GM13977 (cell line): ENCODE measurements at regions not wholly inside any gene's neighbourhood (a gene's known extent, or its start where the extent isn't known, plus 50 kb on each side); places are given as distances from the start of the nearest gene placed in this dataset.

Experiments
- DNase-seq: peaks from one replicate; pipeline ENCODE4 v3.0.0; 2012; ENCODE audit warnings: low spot score
- in situ Hi-C: fragments of 300-500 bp; cut with MboI; formaldehyde crosslinking; loops from one replicate; pipeline ENCODE4 v1.12.0; 2022; ENCODE audit warnings: low sequenced_read_pairs, low pct_unique_long_range_greater_than_20kb, mixed read lengths, inconsistent platforms; ENCODE audit not compliant: unreplicated experiment
- TF ChIP-seq, protein P1 (sequence below): IDR thresholded peaks from 2 replicates; pipeline ENCODE4 v1.5.1; 2012; ENCODE audit warnings: mild to moderate bottlenecking, control low read depth; ENCODE audit not compliant: insufficient read depth; ENCODE audit errors: extremely low read depth, missing control alignments

DNA sequence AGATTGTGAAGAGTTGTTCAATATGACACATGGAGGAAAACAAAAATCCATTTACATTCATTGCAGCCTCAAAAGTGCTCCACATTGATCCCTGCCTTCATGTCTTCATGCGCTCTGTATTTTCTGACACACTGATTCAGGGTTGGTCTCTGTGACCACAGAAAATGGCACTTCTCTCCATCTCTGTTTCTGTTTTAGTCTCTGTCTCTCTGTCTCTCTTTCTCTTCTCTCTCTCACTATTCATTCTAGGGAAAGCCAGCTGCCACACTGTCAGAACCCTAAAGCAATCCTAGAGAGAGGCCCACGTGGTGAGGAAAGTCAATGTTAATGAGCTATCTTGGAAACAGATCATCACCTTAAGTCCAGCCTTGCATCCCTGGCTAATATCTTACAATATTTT, 2238.4 kb downstream of the PCDH7 start:
- TF ChIP-seq, protein P1, sequence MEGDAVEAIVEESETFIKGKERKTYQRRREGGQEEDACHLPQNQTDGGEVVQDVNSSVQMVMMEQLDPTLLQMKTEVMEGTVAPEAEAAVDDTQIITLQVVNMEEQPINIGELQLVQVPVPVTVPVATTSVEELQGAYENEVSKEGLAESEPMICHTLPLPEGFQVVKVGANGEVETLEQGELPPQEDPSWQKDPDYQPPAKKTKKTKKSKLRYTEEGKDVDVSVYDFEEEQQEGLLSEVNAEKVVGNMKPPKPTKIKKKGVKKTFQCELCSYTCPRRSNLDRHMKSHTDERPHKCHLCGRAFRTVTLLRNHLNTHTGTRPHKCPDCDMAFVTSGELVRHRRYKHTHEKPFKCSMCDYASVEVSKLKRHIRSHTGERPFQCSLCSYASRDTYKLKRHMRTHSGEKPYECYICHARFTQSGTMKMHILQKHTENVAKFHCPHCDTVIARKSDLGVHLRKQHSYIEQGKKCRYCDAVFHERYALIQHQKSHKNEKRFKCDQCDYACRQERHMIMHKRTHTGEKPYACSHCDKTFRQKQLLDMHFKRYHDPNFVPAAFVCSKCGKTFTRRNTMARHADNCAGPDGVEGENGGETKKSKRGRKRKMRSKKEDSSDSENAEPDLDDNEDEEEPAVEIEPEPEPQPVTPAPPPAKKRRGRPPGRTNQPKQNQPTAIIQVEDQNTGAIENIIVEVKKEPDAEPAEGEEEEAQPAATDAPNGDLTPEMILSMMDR = no peak
- DNase-seq = no peak
- in situ Hi-C loops = no loop called here

DNA sequence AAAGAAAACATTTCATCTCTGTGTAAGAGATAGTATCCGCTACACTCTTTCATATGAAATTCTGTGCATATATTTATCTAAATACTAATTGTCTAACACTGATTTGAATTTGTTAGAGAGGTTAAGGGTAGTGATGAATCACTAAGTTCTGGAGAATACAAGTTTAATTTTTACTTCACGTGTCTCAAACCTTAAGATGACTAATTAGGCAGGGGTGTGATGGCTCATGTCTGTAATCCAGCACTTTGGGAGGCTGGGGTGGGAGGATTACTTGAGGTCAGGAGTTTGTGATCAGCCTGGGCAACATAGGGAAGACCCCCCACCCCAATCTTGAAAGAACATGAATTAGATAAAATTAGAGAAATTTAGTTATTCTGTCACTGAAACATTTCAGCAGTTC, 2241.9 kb downstream of the PCDH7 start:
- TF ChIP-seq, protein P1 = no peak
- no peak for DNase-seq
- in situ Hi-C loops = no loop called here

DNA sequence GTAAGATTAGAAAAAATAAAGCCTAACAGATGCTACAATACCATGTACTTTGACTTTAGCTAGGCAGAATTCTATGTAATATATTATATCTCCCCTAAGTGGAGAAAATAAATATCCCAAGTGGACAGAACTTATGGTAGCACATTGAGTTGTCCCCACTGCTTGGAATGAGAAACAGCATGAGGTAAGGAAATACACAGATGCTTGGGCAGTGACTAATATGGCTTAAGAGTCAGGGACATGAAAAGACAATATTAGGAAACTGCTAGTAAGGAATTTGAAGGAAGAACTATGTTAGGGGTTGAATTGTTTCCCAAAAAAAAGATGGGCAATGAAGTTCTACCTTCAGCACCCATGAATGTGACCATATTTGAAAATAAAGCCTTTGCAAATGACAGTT, 2265.1 kb downstream of the PCDH7 start:
- in situ Hi-C loops = no loop called here
- TF ChIP-seq, protein P1 = no peak
- DNase-seq = no peak

DNA sequence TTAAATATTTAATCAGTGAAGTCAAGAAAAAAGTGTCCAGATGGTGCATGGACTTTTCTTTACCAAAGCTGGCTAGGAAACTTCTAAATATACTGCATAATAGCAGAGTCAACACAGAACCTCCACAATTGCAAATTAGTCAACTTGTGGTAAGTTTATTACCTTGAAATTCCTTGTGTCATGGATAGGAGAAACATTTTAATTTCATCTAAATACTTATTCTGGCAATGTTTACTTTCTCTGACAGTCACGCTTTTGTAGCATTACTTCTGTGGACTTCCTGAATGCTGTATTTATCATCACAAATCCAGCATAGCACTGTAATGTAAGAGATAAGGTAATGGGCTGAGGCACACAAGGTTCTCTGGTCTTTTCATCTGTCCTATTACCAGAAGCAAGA, 2266.1 kb downstream of the PCDH7 start:
- in situ Hi-C loops = no loop called here
- TF ChIP-seq, protein P1 = no peak
- DNase-seq = no peak

DNA sequence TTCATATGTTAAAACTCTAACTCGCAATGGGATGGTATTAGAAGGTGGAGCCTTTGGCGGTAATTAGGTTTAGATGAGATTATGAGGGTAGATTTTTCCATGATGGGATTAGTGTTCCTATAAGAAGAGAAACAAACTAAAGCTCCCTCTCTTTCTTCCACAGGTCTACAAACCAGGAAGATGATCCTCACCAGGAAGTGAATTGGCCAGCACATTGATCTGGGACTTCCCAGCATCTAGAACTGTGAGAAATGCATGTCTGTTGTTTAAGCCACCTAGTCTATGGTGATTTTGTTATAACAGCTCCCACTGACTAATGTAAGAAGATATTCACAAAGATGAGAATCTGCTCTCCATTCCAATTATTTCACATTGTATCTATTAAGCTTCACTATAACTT, 2266.9 kb downstream of the PCDH7 start:
- TF ChIP-seq, protein P1 = no peak
- DNase-seq = no peak
- in situ Hi-C loops = no loop called here

DNA sequence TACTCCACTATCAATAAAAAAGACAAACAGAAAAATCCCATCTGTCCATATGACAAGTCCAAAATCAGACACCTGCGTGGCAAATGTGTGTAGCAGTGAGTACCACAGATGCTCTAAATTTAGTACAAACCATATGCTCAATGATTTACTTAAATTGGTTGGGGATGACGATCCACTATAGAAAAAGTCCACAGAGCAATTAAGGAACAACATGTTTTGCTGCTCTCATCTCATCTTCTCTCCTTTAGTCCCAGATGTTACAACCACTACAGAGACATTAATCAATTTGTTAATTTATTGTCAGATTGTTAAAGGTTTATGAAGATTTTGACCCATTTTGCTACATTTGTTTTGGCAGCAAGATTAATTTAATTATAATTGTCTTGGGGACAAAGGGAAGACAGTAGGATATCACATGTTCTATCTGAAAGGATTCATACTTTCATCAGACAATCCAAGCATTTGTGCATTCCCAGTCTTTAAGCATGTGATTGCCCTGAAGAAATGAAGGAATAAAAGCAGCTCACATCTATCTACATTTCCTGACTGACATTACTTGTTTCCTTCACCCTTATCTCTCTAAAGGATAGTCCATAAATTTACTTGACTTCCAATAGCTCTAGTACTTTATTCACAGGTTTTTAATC, 2268.1 kb downstream of the PCDH7 start:
- DNase-seq = no peak
- in situ Hi-C loops = no loop called here
- TF ChIP-seq, protein P1 = no peak
